SK-N-SH (cell line): ENCODE measurements at regions not wholly inside any gene's neighbourhood (a gene's known extent, or its start where the extent isn't known, plus 50 kb on each side); places are given as distances from the start of the nearest gene placed in this dataset.

Source experiments
- CTCF ChIP-seq: fragments of 200-600 bp; sonication (generic); IDR thresholded peaks from 2 replicates; pipeline ENCODE4 v1.6.1; 2017; ENCODE audit warnings: antibody characterized with exemption, mild to moderate bottlenecking, moderate library complexity
- EP300 ChIP-seq, 2 experiments: IDR thresholded peaks; 2 replicates each; pipeline versions ENCODE4 v1.4.0 to v1.6.1; 2012; ENCODE audit warnings: borderline replicate concordance in 1 of 2, low read depth in 1 of 2, low read length in 1 of 2
- FOXM1 ChIP-seq: IDR thresholded peaks from 2 replicates; pipeline ENCODE4 v1.4.0; 2012; ENCODE audit warnings: low read depth, mild to moderate bottlenecking
- POLR2AphosphoS5 ChIP-seq: IDR thresholded peaks from 2 replicates; pipeline ENCODE4 v1.6.1; 2012; ENCODE audit warnings: low read depth, low read length
- RAD21 ChIP-seq: IDR thresholded peaks from 2 replicates; pipeline ENCODE4 v1.6.1; 2012; ENCODE audit warnings: mild to moderate bottlenecking, low read length
- TAF1 ChIP-seq: IDR thresholded peaks from 2 replicates; pipeline ENCODE4 v1.6.1; 2012; ENCODE audit warnings: low read depth, mild to moderate bottlenecking, low read length, moderate library complexity, borderline replicate concordance
- USF2 ChIP-seq: fragments of 150-350 bp; IDR thresholded peaks from 2 replicates; pipeline ENCODE4 v1.6.1; 2017; ENCODE audit warnings: antibody characterized with exemption, low read length, low read depth, borderline replicate concordance
- YY1 ChIP-seq: IDR thresholded peaks from 2 replicates; pipeline ENCODE4 v1.4.0; 2012; ENCODE audit warnings: low read depth, mild to moderate bottlenecking

GRCh38 chr15:70479785-70480184 lies 283.6 kb downstream of the UACA start:
- TF ChIP-seq CTCF (no peak), YY1 (no peak), FOXM1 (no peak), EP300 (IDR thresholded peaks at IDR 0.05; ENCODE audit: borderline replicate concordance in 1 of 2, low read depth in 1 of 2, low read length in 1 of 2) (no peak), RAD21 (no peak), TAF1 (no peak), POLR2AphosphoS5 (no peak), USF2 (no peak)
